Neuronal stem cell (in vitro differentiated cells): ENCODE measurements at regions not wholly inside any gene's neighbourhood (a gene's known extent, or its start where the extent isn't known, plus 50 kb on each side); places are given as distances from the start of the nearest gene placed in this dataset.

ENCODE experiments used
- DNase-seq: peaks from one replicate; pipeline ENCODE4 v3.0.0-alpha.2; 2013; ENCODE audit warnings: low spot score
- H2AFZ ChIP-seq: one replicate; pipeline ENCODE4 v1.6.1; 2013; ENCODE audit warnings: mild to moderate bottlenecking, low read length, inconsistent platforms
- H2AK5ac ChIP-seq: 2 replicates; pipeline ENCODE4 v1.6.1; 2013; ENCODE audit warnings: low read depth, mild to moderate bottlenecking, inconsistent platforms, low read length, moderate library complexity, mixed read lengths
- H2BK120ac ChIP-seq: 2 replicates; pipeline ENCODE4 v1.6.1; 2013; ENCODE audit warnings: low read depth, mild to moderate bottlenecking, inconsistent platforms, low read length, moderate library complexity, mixed read lengths
- H2BK12ac ChIP-seq: one replicate; pipeline ENCODE4 v1.6.1; 2013; ENCODE audit warnings: low read length, inconsistent platforms
- H2BK15ac ChIP-seq: 2 replicates; pipeline ENCODE4 v1.6.1; 2013; ENCODE audit warnings: mild to moderate bottlenecking, low read length, inconsistent platforms, mixed read lengths
- H2BK5ac ChIP-seq: one replicate; pipeline ENCODE4 v1.6.1; 2013; ENCODE audit warnings: inconsistent platforms, mild to moderate bottlenecking, low read length, moderate library complexity
- H3K14ac ChIP-seq: one replicate; pipeline ENCODE4 v1.6.1; 2013; ENCODE audit warnings: low read length, inconsistent platforms
- H3K18ac ChIP-seq: 2 replicates; pipeline ENCODE4 v1.6.1; 2013; ENCODE audit warnings: low read length, inconsistent platforms
- H3K23ac ChIP-seq: 2 replicates; pipeline ENCODE4 v1.6.1; 2013; ENCODE audit warnings: low read depth, mild to moderate bottlenecking, mixed read lengths, low read length, inconsistent platforms; ENCODE audit not compliant: poor library complexity
- H3K27ac ChIP-seq: replicated peaks from 3 replicates; pipeline ENCODE4 v1.5.1; 2013; ENCODE audit warnings: low read length, inconsistent platforms
- H3K27me3 ChIP-seq, 3 experiments: 2 replicates each; pipeline ENCODE4 v1.6.1; 2013; ENCODE audit warnings: low read length in 3 of 3, mild to moderate bottlenecking in 2 of 3, inconsistent platforms in 1 of 3, low read depth in 1 of 3, mixed read lengths in 1 of 3, moderate library complexity in 1 of 3; ENCODE audit not compliant: control insufficient read depth in 3 of 3, insufficient read depth in 3 of 3
- H3K36me3 ChIP-seq, 2 donors: replicated peaks in 1 of 2; 2 replicates each; pipeline ENCODE4 v1.6.1; 2013; ENCODE audit warnings: low read length in 2 of 2; ENCODE audit not compliant: control insufficient read depth in 2 of 2, insufficient read depth in 2 of 2
- H3K4ac ChIP-seq: 2 replicates; pipeline ENCODE4 v1.6.1; 2013; ENCODE audit warnings: inconsistent platforms, mild to moderate bottlenecking, low read length, moderate library complexity
- H3K4me1 ChIP-seq, 2 donors: 1 replicate in 1 of 2; 2 replicates in 1 of 2; pipeline ENCODE4 v1.6.1; 2013; ENCODE audit warnings: low read length in 2 of 2, low read depth in 1 of 2; ENCODE audit not compliant: control insufficient read depth in 2 of 2, insufficient read depth in 1 of 2
- H3K4me2 ChIP-seq: one replicate; pipeline ENCODE4 v1.6.1; 2013; ENCODE audit warnings: mild to moderate bottlenecking, low read length, inconsistent platforms; ENCODE audit not compliant: insufficient read depth, poor library complexity, severe bottlenecking
- H3K4me3 ChIP-seq, 2 donors: 2 replicates each; pipeline ENCODE4 v1.5.1; 2013; ENCODE audit warnings: low read length in 2 of 2, mild to moderate bottlenecking in 2 of 2, inconsistent platforms in 1 of 2, moderate library complexity in 1 of 2
- H3K79me1 ChIP-seq: one replicate; pipeline ENCODE4 v1.6.1; 2013; ENCODE audit warnings: low read depth, mild to moderate bottlenecking, inconsistent platforms, low read length, moderate library complexity
- H3K9ac ChIP-seq: one replicate; pipeline ENCODE4 v1.6.1; 2013; ENCODE audit warnings: mild to moderate bottlenecking, low read depth, low read length, inconsistent platforms; ENCODE audit not compliant: poor library complexity
- H3K9me3 ChIP-seq, 2 donors: replicated peaks in 1 of 2; 2 replicates each; pipeline versions ENCODE3 to v1.6.1; 2013; ENCODE audit warnings: low read length in 2 of 2, mild to moderate bottlenecking in 2 of 2, inconsistent platforms in 1 of 2, low read depth in 1 of 2, mixed read lengths in 1 of 2, moderate library complexity in 1 of 2; ENCODE audit not compliant: control insufficient read depth in 2 of 2, insufficient read depth in 1 of 2
- H4K8ac ChIP-seq: one replicate; pipeline ENCODE4 v1.6.1; 2013; ENCODE audit warnings: low read depth, mild to moderate bottlenecking, inconsistent platforms, low read length, moderate library complexity
- H4K91ac ChIP-seq: one replicate; pipeline ENCODE4 v1.6.1; 2013; ENCODE audit warnings: low read length, low read depth, mild to moderate bottlenecking, inconsistent platforms; ENCODE audit not compliant: poor library complexity
- WGBS, 2 donors: extraction: QIAGEN DNeasy Blood & Tissue Kit; methylation state at CpG; one replicate each; pipeline ENCODE4 v1.1.7; 2013; ENCODE audit warnings: missing lambda C conversion rate in 2 of 2, mixed read lengths in 1 of 2; ENCODE audit not compliant: insufficient read length in 2 of 2, insufficient replicate concordance in 1 of 2; ENCODE audit errors: extremely low coverage in 2 of 2; 5-methylcytosine and 5-hydroxymethylcytosine counted together

DNA sequence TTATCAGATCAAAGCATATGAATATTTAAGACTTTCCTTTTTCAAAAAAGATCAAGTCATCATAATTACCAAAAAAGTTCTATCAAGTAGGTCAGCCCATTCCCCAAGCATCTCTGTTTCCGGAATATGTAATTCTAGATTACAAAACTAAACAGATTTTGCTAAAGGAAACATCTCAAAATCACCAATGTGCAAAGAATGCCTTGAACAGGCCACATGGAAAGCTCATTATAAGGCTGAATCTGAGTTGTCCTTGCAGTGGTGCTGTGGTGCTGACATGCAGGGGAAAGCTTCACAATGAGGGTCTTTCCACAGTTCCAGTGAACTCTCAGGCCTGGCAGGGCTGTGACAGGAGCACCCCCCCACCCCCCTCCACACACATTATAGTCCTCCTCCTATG lies 240.9 kb downstream of the OMA1 start:
- H3K79me1 ChIP-seq = no peaks in the 10 kb centered on the region
- WGBS, 2 donors = no CpG with 5 or more reads among the region's 1 CpG
- no peak overlapping the region for H4K91ac ChIP-seq
- H3K14ac ChIP-seq = peak overlapping the region; percentile 31
- no peaks in the 10 kb centered on the region for H3K9me3 ChIP-seq
- no peak overlapping the region for H4K8ac ChIP-seq
- H3K18ac ChIP-seq = peak overlapping the region; percentile 13
- no peak overlapping the region for H2BK120ac ChIP-seq
- H3K4ac ChIP-seq = no peak overlapping the region
- H2BK12ac ChIP-seq = no peak overlapping the region
- H3K27me3 ChIP-seq = no peaks in the 10 kb centered on the region
- no peak for DNase-seq
- no peak overlapping the region for H2AFZ ChIP-seq
- H3K23ac ChIP-seq = no peak overlapping the region
- no peaks in the 10 kb centered on the region for H3K36me3 ChIP-seq
- no peak overlapping the region for H3K4me3 ChIP-seq
- no peak overlapping the region for H2BK5ac ChIP-seq
- no peak overlapping the region for H3K27ac ChIP-seq
- H3K9ac ChIP-seq = no peak overlapping the region
- H2AK5ac ChIP-seq = no peak overlapping the region
- peaks cover 5 to 7% of the 10 kb centered on the region in 2 donors for H3K4me1 ChIP-seq
- no peak overlapping the region for H2BK15ac ChIP-seq
- no peak overlapping the region for H3K4me2 ChIP-seq

DNA sequence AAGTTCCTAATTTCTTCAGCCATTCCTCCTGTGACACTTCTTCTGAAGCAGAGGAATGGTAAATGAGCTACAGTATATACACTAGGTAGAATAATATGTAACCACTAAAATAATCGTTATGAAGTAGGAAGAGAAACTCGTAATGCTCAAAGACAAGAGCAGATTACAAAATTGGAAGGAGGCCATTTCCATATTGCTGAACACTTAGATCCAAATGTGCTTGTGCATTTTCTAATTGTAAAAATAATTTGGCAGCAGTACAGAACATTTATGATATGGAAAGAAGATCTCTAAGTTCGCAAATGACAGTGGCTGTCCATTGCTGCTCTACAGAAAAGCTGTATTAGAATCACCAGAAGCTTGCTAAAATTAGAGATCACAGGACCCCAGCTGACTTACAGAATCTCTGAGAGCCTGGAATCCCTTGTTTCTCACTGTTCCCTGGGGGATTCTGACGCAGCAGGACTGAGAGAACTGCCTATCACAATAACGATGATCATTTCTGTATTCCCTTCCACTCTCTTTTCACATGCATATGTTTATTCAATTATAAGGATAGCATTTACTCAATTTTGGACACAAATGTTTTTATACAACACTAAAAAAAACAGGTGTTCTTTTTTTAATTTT lies 242.1 kb downstream of the OMA1 start:
- WGBS, 2 donors = no CpG with 5 or more reads among the region's 5 CpGs
- Histone ChIP-seq H3K9me3 (no peaks in the 10 kb centered on the region), H2BK15ac (no peak overlapping the region), H3K79me1 (no peaks in the 10 kb centered on the region), H4K91ac (no peak overlapping the region), H3K36me3 (no peaks in the 10 kb centered on the region), H3K9ac (no peak overlapping the region), H3K23ac (no peak overlapping the region), H3K18ac (no peak overlapping the region), H3K27ac (no peak overlapping the region), H2BK5ac (no peak overlapping the region), H3K4me2 (no peak overlapping the region), H3K4ac (no peak overlapping the region), H2BK120ac (no peak overlapping the region), H3K14ac (no peak overlapping the region), H3K4me1 (peaks cover 5 to 7% of the 10 kb centered on the region in 2 donors), H2BK12ac (no peak overlapping the region), H4K8ac (no peak overlapping the region), H3K27me3 (no peaks in the 10 kb centered on the region), H2AFZ (no peak overlapping the region), H2AK5ac (no peak overlapping the region), H3K4me3 (no peak overlapping the region)
- no peak for DNase-seq

DNA sequence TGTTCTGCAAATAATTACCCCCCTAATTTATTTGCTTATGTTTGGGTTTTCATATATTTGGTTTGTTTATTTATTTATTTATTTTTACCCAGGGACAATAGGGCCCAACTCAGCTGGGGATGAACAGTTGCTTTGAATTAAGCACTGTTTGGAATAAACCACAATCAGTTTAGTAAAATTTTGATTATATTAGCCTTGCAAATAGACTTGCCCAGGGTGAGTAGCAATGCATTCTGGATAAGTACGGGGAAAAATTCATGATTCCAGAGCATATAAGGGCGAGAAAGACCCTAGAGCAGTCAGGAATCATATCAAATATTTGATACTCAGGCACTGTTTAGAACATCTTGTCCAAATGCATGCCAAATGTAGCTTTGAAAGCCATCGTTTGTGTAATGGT lies 242.7 kb downstream of the OMA1 start:
- H3K18ac ChIP-seq = no peak overlapping the region
- DNase-seq = no peak
- no peak overlapping the region for H2BK15ac ChIP-seq
- H4K91ac ChIP-seq = no peak overlapping the region
- H2BK120ac ChIP-seq = no peak overlapping the region
- no peak overlapping the region for H3K4me3 ChIP-seq
- H3K36me3 ChIP-seq = no peaks in the 10 kb centered on the region
- no peak overlapping the region for H3K4ac ChIP-seq
- H4K8ac ChIP-seq = no peak overlapping the region
- H3K9ac ChIP-seq = no peak overlapping the region
- no peak overlapping the region for H3K14ac ChIP-seq
- H2BK5ac ChIP-seq = no peak overlapping the region
- H2AFZ ChIP-seq = no peak overlapping the region
- no CpG with 5 or more reads among the region's 3 CpGs for WGBS, 2 donors
- no peaks in the 10 kb centered on the region for H3K27me3 ChIP-seq
- no peaks in the 10 kb centered on the region for H3K79me1 ChIP-seq
- peaks cover 5 to 7% of the 10 kb centered on the region in 2 donors for H3K4me1 ChIP-seq
- no peak overlapping the region for H3K27ac ChIP-seq
- H3K9me3 ChIP-seq = no peaks in the 10 kb centered on the region
- H3K23ac ChIP-seq = no peak overlapping the region
- no peak overlapping the region for H2BK12ac ChIP-seq
- H3K4me2 ChIP-seq = no peak overlapping the region
- H2AK5ac ChIP-seq = no peak overlapping the region

DNA sequence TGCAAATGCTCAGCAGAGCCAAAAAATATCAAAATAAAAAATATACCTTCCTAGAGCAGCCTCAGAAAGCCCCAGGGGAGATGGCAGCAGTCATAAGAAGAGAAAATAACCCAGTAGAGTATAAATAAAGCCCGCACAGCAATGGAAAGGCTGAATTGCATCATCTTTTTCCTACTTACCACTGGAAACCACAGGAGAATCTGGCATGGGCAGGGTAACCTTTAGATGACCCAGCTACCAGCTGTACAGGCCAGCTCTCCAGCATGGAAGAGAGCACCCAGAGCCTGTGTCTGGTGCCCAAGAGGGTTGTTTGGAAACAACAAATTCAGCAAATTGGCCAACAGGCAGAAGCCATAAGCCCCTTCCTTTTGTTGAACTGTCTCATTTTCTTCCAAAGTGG lies 253.1 kb downstream of the OMA1 start:
- no peak overlapping the region for H4K91ac ChIP-seq
- no peak overlapping the region for H2BK15ac ChIP-seq
- no peak overlapping the region for H3K4ac ChIP-seq

More for the DNA sequence above, 253.1 kb downstream of the OMA1 start:
- Histone ChIP-seq H3K18ac (no peak overlapping the region), H3K9ac (no peak overlapping the region), H3K4me2 (no peak overlapping the region), H2BK12ac (no peak overlapping the region), H2AFZ (no peak overlapping the region), H3K14ac (no peak overlapping the region), H3K36me3 (no peaks in the 10 kb centered on the region), H2BK5ac (no peak overlapping the region), H3K4me3 (no peak overlapping the region), H3K23ac (no peak overlapping the region), H4K8ac (no peak overlapping the region), H3K27ac (no peak overlapping the region), H3K79me1 (no peaks in the 10 kb centered on the region), H3K27me3 (peaks cover 0 to 4% (median 0%) of the 10 kb centered on the region in 3 experiments), H2BK120ac (no peak overlapping the region), H3K4me1 (no peaks in the 10 kb centered on the region), H2AK5ac (no peak overlapping the region), H3K9me3 (no peaks in the 10 kb centered on the region)
- DNase-seq = no peak
- no CpG with 5 or more reads among the region's 1 CpG for WGBS, 2 donors
